Esophagus (tissue), 2 donors: ENCODE measurements at regions not wholly inside any gene's neighbourhood (a gene's known extent, or its start where the extent isn't known, plus 50 kb on each side); places are given as distances from the start of the nearest gene placed in this dataset.

ENCODE experiments used
- H3K27ac ChIP-seq, 2 donors: one replicate each; pipeline ENCODE4 v1.5.1; 2013; ENCODE audit warnings: low read depth in 2 of 2, mild to moderate bottlenecking in 2 of 2, inconsistent platforms in 1 of 2, low read length in 1 of 2, moderate library complexity in 1 of 2
- H3K27me3 ChIP-seq, 2 donors: one replicate each; pipeline ENCODE4 v1.6.1; 2013; ENCODE audit warnings: low read length in 2 of 2, control low read depth in 1 of 2, mild to moderate bottlenecking in 1 of 2; ENCODE audit not compliant: insufficient read depth in 2 of 2, control insufficient read depth in 1 of 2
- H3K36me3 ChIP-seq, 2 donors: one replicate each; pipeline ENCODE4 v1.6.1; 2013; ENCODE audit warnings: low read length in 1 of 2; ENCODE audit not compliant: control insufficient read depth in 2 of 2, insufficient read depth in 2 of 2
- H3K4me1 ChIP-seq, 2 donors: one replicate each; pipeline ENCODE4 v1.6.1; 2013; ENCODE audit warnings: low read length in 1 of 2; ENCODE audit not compliant: control insufficient read depth in 2 of 2, insufficient read depth in 2 of 2
- H3K4me3 ChIP-seq, 2 donors: one replicate each; pipeline ENCODE4 v1.5.1; 2013; ENCODE audit warnings: low read length in 2 of 2, mild to moderate bottlenecking in 2 of 2, low read depth in 1 of 2, moderate library complexity in 1 of 2
- H3K9me3 ChIP-seq, 2 donors: one replicate each; pipeline ENCODE4 v1.6.1; 2013; ENCODE audit warnings: mild to moderate bottlenecking in 2 of 2, low read depth in 1 of 2, low read length in 1 of 2, moderate library complexity in 1 of 2; ENCODE audit not compliant: control insufficient read depth in 2 of 2, insufficient read depth in 1 of 2
- WGBS, 2 donors: extraction: QIAGEN DNeasy Blood & Tissue Kit; methylation state at CpG; one replicate each; pipeline ENCODE4 v1.1.7; 2013; 5-methylcytosine and 5-hydroxymethylcytosine counted together
- donor health status: healthy with polysubstance abuse.
- donor health status: Bipolar disorder and iron deficiency.

GRCh38 chr7:81608748-81609382 is 161.0 kb downstream of the HGF start:
- no peaks in the 10 kb centered on the region for H3K27me3 ChIP-seq
- H3K9me3 ChIP-seq = no peaks in the 10 kb centered on the region
- H3K36me3 ChIP-seq = no peaks in the 10 kb centered on the region
- H3K4me3 ChIP-seq = no peak overlapping the region
- H3K4me1 ChIP-seq = no peaks in the 10 kb centered on the region
- no peak overlapping the region for H3K27ac ChIP-seq
- 57 to 65% methylated on average over 6 of the region's 6 CpGs for WGBS, 2 donors

- no peaks in the 10 kb centered on the region for H3K27me3 ChIP-seq
- H3K4me3 ChIP-seq = no peak overlapping the region
- no peaks in the 10 kb centered on the region for H3K4me1 ChIP-seq
- no peaks in the 10 kb centered on the region for H3K36me3 ChIP-seq
- no peak overlapping the region for H3K27ac ChIP-seq
- H3K9me3 ChIP-seq = no peaks in the 10 kb centered on the region
Observed at GRCh38 chr7:81607987-81608386, 161.9 kb downstream of the HGF start.

- Histone ChIP-seq H3K36me3 (no peaks in the 10 kb centered on the region), H3K4me3 (no peak overlapping the region), H3K4me1 (no peaks in the 10 kb centered on the region), H3K9me3 (no peaks in the 10 kb centered on the region), H3K27me3 (no peaks in the 10 kb centered on the region), H3K27ac (no peak overlapping the region)
- 79 to 80% methylated on average over 3 of the region's 3 CpGs for WGBS, 2 donors
Observed at GRCh38 chr7:81606078-81606863, 163.6 kb downstream of the HGF start.

- Histone ChIP-seq H3K4me1 (no peaks in the 10 kb centered on the region), H3K27ac (no peak overlapping the region), H3K27me3 (no peaks in the 10 kb centered on the region), H3K9me3 (no peaks in the 10 kb centered on the region), H3K4me3 (no peak overlapping the region), H3K36me3 (no peaks in the 10 kb centered on the region)
- 92 to 96% methylated on average over 4 of the region's 4 CpGs for WGBS, 2 donors
Observed at GRCh38 chr7:81605493-81605892, 164.4 kb downstream of the HGF start.

- 76 to 86% methylated on average over 2 of the region's 2 CpGs for WGBS, 2 donors
- Histone ChIP-seq H3K36me3 (no peaks in the 10 kb centered on the region), H3K4me3 (no peak overlapping the region), H3K27ac (no peak overlapping the region), H3K4me1 (no peaks in the 10 kb centered on the region), H3K27me3 (no peaks in the 10 kb centered on the region), H3K9me3 (no peaks in the 10 kb centered on the region)
Observed at GRCh38 chr7:81604808-81605174, 165.1 kb downstream of the HGF start.

- 76 to 82% methylated on average over 12 of the region's 12 CpGs for WGBS, 2 donors
Observed at GRCh38 chr7:81604075-81604807, 165.6 kb downstream of the HGF start.

GRCh38 chr7:81600608-81601007 is 169.2 kb downstream of the HGF start:
- H3K4me3 ChIP-seq = no peak overlapping the region
- no peaks in the 10 kb centered on the region for H3K27me3 ChIP-seq
- H3K4me1 ChIP-seq = no peaks in the 10 kb centered on the region
- H3K36me3 ChIP-seq = no peaks in the 10 kb centered on the region
- 69 to 80% methylated on average over 2 of the region's 2 CpGs for WGBS, 2 donors
- H3K27ac ChIP-seq = no peak overlapping the region
- H3K9me3 ChIP-seq = no peaks in the 10 kb centered on the region

More at GRCh38 chr7:81604075-81604807, 165.6 kb downstream of the HGF start:
- Histone ChIP-seq H3K4me1 (no peaks in the 10 kb centered on the region), H3K4me3 (no peak overlapping the region), H3K27me3 (no peaks in the 10 kb centered on the region), H3K36me3 (no peaks in the 10 kb centered on the region), H3K27ac (no peak overlapping the region), H3K9me3 (no peaks in the 10 kb centered on the region)

- H3K36me3 ChIP-seq = no peaks in the 10 kb centered on the region
- H3K9me3 ChIP-seq = no peaks in the 10 kb centered on the region
- H3K4me3 ChIP-seq = no peak overlapping the region
- 74 to 95% methylated on average over 1 of the region's 1 CpG for WGBS, 2 donors
- no peaks in the 10 kb centered on the region for H3K27me3 ChIP-seq
- H3K27ac ChIP-seq = no peak overlapping the region
- H3K4me1 ChIP-seq = no peaks in the 10 kb centered on the region
Observed at GRCh38 chr7:81598951-81599350, 170.9 kb downstream of the HGF start.

- no peaks in the 10 kb centered on the region for H3K9me3 ChIP-seq
- H3K36me3 ChIP-seq = no peaks in the 10 kb centered on the region
- no peaks in the 10 kb centered on the region for H3K4me1 ChIP-seq
- no peak overlapping the region for H3K4me3 ChIP-seq
- H3K27me3 ChIP-seq = no peaks in the 10 kb centered on the region
- no peak overlapping the region for H3K27ac ChIP-seq
- WGBS, 2 donors = 10 to 29% methylated on average over 1 of the region's 1 CpG
Observed at GRCh38 chr7:81594767-81595166, 175.1 kb downstream of the HGF start.
